HepG2 (cell line): ENCODE measurements at regions not wholly inside any gene's neighbourhood (a gene's known extent, or its start where the extent isn't known, plus 50 kb on each side); places are given as distances from the start of the nearest gene placed in this dataset.

Experiments used
- ATAC-seq: fragments of 200-7000 bp; cut with Tn5 transposase; 3 replicates; pipeline ENCODE4 v1.9.1; 2020; ENCODE audit warnings: mild to moderate bottlenecking, moderate library complexity
- BruUV-seq: library from RNA; stranded (reverse); fragments of 400-500 nt; replicated peaks from 2 replicates; lab custom pipeline; 2021; lab: Mats Ljungman, UMichigan
- CTCF ChIA-PET: fragments of 300-600 bp; formaldehyde crosslinking; extraction: SDS; loops from one replicate; lab custom pipeline; 2021; ENCODE audit warnings: low total read pairs, inconsistent platforms, low intra/inter-chr PET ratio; lab: Yijun Ruan, JAX
- POLR2A ChIA-PET: fragments of 350-600 bp; sonication (Branson Sonifier 250); formaldehyde crosslinking; loops from one replicate; lab custom pipeline; 2020; ENCODE audit warnings: antibody characterized with exemption, inconsistent platforms; lab: Yijun Ruan, JAX
- DNase-seq: peaks from one replicate; pipeline ENCODE4 v3.0.0-alpha.2; 2015; ENCODE audit warnings: low spot score
- FAIRE-seq: peaks from 3 replicates; lab custom pipeline; 2011; peaks lifted over from hg19 to GRCh38; lab: Jason Lieb, UNC
- H2AFZ ChIP-seq: one replicate; pipeline ENCODE4 v1.6.1; 2011; ENCODE audit warnings: low read length, inconsistent platforms
- H3K27ac ChIP-seq: fragments of 300-600 bp; 3 replicates; pipeline ENCODE4 v1.8.0; 2011; ENCODE audit warnings: mixed run types, mild to moderate bottlenecking, mixed read lengths, low read length, inconsistent platforms; ENCODE audit not compliant: insufficient read depth; ENCODE audit errors: extremely low read length
- H3K27me3 ChIP-seq, 2 experiments: fragments of 200-600 bp in 1 of 2; 2 replicates in 1 of 2; 3 replicates in 1 of 2; pipeline versions ENCODE4 v1.6.0 to v1.8.0; 2011; ENCODE audit warnings: low read length in 2 of 2, mild to moderate bottlenecking in 2 of 2, moderate library complexity in 2 of 2, inconsistent platforms in 1 of 2; ENCODE audit not compliant: insufficient read depth in 2 of 2, control insufficient read depth in 1 of 2
- H3K36me3 ChIP-seq, 2 experiments: fragments of 200-600 bp in 1 of 2; replicated peaks in 1 of 2; 2 replicates in 1 of 2; 3 replicates in 1 of 2; pipeline versions ENCODE4 v1.5.1 to v1.8.0; 2011; ENCODE audit warnings: low read length in 2 of 2, inconsistent platforms in 1 of 2; ENCODE audit not compliant: insufficient read depth in 2 of 2, control insufficient read depth in 1 of 2
- H3K4me1 ChIP-seq: 2 replicates; pipeline ENCODE4 v1.5.1; 2012; ENCODE audit warnings: low read length, inconsistent platforms; ENCODE audit not compliant: insufficient read depth
- H3K4me2 ChIP-seq: 2 replicates; pipeline ENCODE4 v1.6.0; 2011; ENCODE audit warnings: low read depth, low read length, inconsistent platforms
- H3K4me3 ChIP-seq, 3 experiments: fragments of 200-600 bp in 1 of 3; sonication (generic), shearing (Covaris generic) in 1 of 3; replicated peaks in 1 of 3; 2 replicates each; pipeline ENCODE4 v1.5.1; 2011 to 2016; ENCODE audit warnings: low read length in 3 of 3, inconsistent platforms in 2 of 3, low read depth in 2 of 3, mild to moderate bottlenecking in 2 of 3, control low read depth in 1 of 3, mixed read lengths in 1 of 3; ENCODE audit not compliant: insufficient read depth in 1 of 3
- H3K79me2 ChIP-seq: one replicate; pipeline ENCODE4 v1.6.1; 2011; ENCODE audit warnings: low read length, inconsistent platforms; ENCODE audit not compliant: insufficient read depth
- H3K9ac ChIP-seq: 2 replicates; pipeline ENCODE4 v1.6.0; 2011; ENCODE audit warnings: mild to moderate bottlenecking, low read depth, low read length, inconsistent platforms; ENCODE audit not compliant: insufficient read depth
- H3K9me3 ChIP-seq: 2 replicates; pipeline ENCODE4 v1.5.1; 2012; ENCODE audit warnings: mild to moderate bottlenecking, low read length
- H4K20me1 ChIP-seq: 2 replicates; pipeline ENCODE4 v1.6.0; 2011; ENCODE audit warnings: inconsistent platforms, mild to moderate bottlenecking, low read length, moderate library complexity; ENCODE audit not compliant: insufficient read depth
- ASH2L ChIP-seq: fragments of 300-600, 200-600 bp; sonication (generic); IDR thresholded peaks from 2 replicates; pipeline ENCODE4 v1.7.0; 2017; ENCODE audit warnings: low read depth, mild to moderate bottlenecking, moderate library complexity, mixed read lengths, low read length; ENCODE audit not compliant: insufficient read length
- HNRNPL ChIP-seq: fragments of 200-400 bp; formaldehyde crosslinking; IDR thresholded peaks from 2 replicates; pipeline ENCODE4 v1.6.1; 2017; ENCODE audit warnings: mild to moderate bottlenecking, low read depth, low read length
- KLF16 ChIP-seq, 2 experiments: sonication (generic) in 1 of 2; formaldehyde crosslinking in 1 of 2; IDR thresholded peaks; 2 replicates each; pipeline versions ENCODE4 v1.6.1 to v1.8.0; 2016 to 2023; ENCODE audit warnings: missing genetic modification reagents in 2 of 2, missing compliant biosample characterization in 1 of 2
- PHF8 ChIP-seq: sonication (generic); formaldehyde crosslinking; IDR thresholded peaks from 2 replicates; pipeline ENCODE4 v1.5.0; 2020; ENCODE audit warnings: missing genetic modification reagents
- RFXANK ChIP-seq: IDR thresholded peaks from 2 replicates; pipeline ENCODE4 v1.6.1; 2016
- TFDP1 ChIP-seq: IDR thresholded peaks from 2 replicates; pipeline ENCODE4 v1.6.1; 2016; ENCODE audit warnings: missing compliant biosample characterization, missing genetic modification reagents, borderline replicate concordance
- TFDP2 ChIP-seq: sonication (generic); formaldehyde crosslinking; IDR thresholded peaks from 2 replicates; pipeline ENCODE4 v1.4.0; 2020; ENCODE audit warnings: missing genetic modification reagents
- ZC3H4 ChIP-seq: sonication (generic); formaldehyde crosslinking; IDR thresholded peaks from 2 replicates; pipeline ENCODE4 v1.4.0; 2020; ENCODE audit warnings: missing genetic modification reagents, borderline replicate concordance
- ZFP36L2 ChIP-seq: sonication (generic); formaldehyde crosslinking; IDR thresholded peaks from 2 replicates; pipeline ENCODE4 v1.4.0; 2020; ENCODE audit warnings: missing genetic modification reagents
- ZNF160 ChIP-seq: sonication (generic); formaldehyde crosslinking; IDR thresholded peaks from 2 replicates; pipeline ENCODE4 v1.8.0; 2022; ENCODE audit warnings: mild to moderate bottlenecking, inconsistent platforms, missing genetic modification reagents
- ZNF607 ChIP-seq: sonication (generic); formaldehyde crosslinking; IDR thresholded peaks from 2 replicates; pipeline ENCODE4 v1.5.1; 2020; ENCODE audit warnings: missing genetic modification reagents, mild to moderate bottlenecking, borderline replicate concordance
- ZNF616 ChIP-seq: sonication (generic); formaldehyde crosslinking; IDR thresholded peaks from 2 replicates; pipeline ENCODE4 v1.5.0; 2020; ENCODE audit warnings: low read depth, mild to moderate bottlenecking, missing genetic modification reagents
- WGBS: methylation state at CpG from one replicate; pipeline ENCODE4 v1.1.6; 2017; ENCODE audit warnings: low lambda C conversion rate; 5-methylcytosine and 5-hydroxymethylcytosine counted together
- in situ Hi-C: cut with HindIII; loops from 2 replicates; pipeline ENCODE4 v1.10.0; 2017; ENCODE audit warnings: low pct_unique_long_range_greater_than_20kb; ENCODE audit not compliant: extremely low pct_ligation_motif_present
- intact Hi-C: fragments of 100-400 bp; cut with micrococcal nuclease; formaldehyde crosslinking; loops from one replicate; pipeline ENCODE4 v1.10.0; 2022; ENCODE audit not compliant: unreplicated experiment
- TF ChIP-seq, protein P1 (sequence below): sonication (generic); formaldehyde crosslinking; IDR thresholded peaks from 2 replicates; pipeline ENCODE4 v1.4.0; 2020; ENCODE audit warnings: mild to moderate bottlenecking, missing genetic modification reagents
- TF ChIP-seq, protein P2 (sequence below): IDR thresholded peaks from 2 replicates; pipeline ENCODE4 v1.6.1; 2012; ENCODE audit warnings: low read length, improper control_type of control experiment

- Histone ChIP-seq H3K36me3 (no peaks in the 10 kb centered on the region), H2AFZ (no peak overlapping the region), H3K4me1 (no peaks in the 10 kb centered on the region), H3K9ac (no peak overlapping the region), H3K27ac (no peak overlapping the region), H3K4me3 (no peak overlapping the region), H3K27me3 (peaks cover 1 to 26% of the 10 kb centered on the region in 2 experiments; a peak in 1 of 5 replicates), H4K20me1 (no peaks in the 10 kb centered on the region), H3K4me2 (no peak overlapping the region), H3K79me2 (no peaks in the 10 kb centered on the region), H3K9me3 (no peaks in the 10 kb centered on the region)
- POLR2A ChIA-PET, result no interaction called here
- 37% methylated on average over 13 of the region's 13 CpGs for WGBS
- no TSS peak for BruUV-seq
- CTCF ChIA-PET, result no interaction called here
- ATAC-seq (no peak), DNase-seq (no peak), FAIRE-seq (no peak)
- in situ Hi-C loops (no loop called here), intact Hi-C loops (no loop called here)
- no peak for TF ChIP-seq ASH2L
- TF ChIP-seq RFXANK (CRISPR knock-in tag), result no peak
- TF ChIP-seq ZNF160 (CRISPR knock-in tag), result no peak
- TF ChIP-seq, protein P1, sequence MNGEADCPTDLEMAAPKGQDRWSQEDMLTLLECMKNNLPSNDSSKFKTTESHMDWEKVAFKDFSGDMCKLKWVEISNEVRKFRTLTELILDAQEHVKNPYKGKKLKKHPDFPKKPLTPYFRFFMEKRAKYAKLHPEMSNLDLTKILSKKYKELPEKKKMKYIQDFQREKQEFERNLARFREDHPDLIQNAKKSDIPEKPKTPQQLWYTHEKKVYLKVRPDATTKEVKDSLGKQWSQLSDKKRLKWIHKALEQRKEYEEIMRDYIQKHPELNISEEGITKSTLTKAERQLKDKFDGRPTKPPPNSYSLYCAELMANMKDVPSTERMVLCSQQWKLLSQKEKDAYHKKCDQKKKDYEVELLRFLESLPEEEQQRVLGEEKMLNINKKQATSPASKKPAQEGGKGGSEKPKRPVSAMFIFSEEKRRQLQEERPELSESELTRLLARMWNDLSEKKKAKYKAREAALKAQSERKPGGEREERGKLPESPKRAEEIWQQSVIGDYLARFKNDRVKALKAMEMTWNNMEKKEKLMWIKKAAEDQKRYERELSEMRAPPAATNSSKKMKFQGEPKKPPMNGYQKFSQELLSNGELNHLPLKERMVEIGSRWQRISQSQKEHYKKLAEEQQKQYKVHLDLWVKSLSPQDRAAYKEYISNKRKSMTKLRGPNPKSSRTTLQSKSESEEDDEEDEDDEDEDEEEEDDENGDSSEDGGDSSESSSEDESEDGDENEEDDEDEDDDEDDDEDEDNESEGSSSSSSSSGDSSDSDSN, result no peak
- no peak for TF ChIP-seq PHF8 (CRISPR knock-in tag)
- TF ChIP-seq ZNF607 (CRISPR knock-in tag), result no peak
- TF ChIP-seq ZC3H4 (CRISPR knock-in tag), result no peak
- no peak for TF ChIP-seq KLF16 (CRISPR knock-in tag; IDR thresholded peaks at IDR 0.05)
- no peak for TF ChIP-seq TFDP1 (CRISPR knock-in tag)
- TF ChIP-seq, protein P2, sequence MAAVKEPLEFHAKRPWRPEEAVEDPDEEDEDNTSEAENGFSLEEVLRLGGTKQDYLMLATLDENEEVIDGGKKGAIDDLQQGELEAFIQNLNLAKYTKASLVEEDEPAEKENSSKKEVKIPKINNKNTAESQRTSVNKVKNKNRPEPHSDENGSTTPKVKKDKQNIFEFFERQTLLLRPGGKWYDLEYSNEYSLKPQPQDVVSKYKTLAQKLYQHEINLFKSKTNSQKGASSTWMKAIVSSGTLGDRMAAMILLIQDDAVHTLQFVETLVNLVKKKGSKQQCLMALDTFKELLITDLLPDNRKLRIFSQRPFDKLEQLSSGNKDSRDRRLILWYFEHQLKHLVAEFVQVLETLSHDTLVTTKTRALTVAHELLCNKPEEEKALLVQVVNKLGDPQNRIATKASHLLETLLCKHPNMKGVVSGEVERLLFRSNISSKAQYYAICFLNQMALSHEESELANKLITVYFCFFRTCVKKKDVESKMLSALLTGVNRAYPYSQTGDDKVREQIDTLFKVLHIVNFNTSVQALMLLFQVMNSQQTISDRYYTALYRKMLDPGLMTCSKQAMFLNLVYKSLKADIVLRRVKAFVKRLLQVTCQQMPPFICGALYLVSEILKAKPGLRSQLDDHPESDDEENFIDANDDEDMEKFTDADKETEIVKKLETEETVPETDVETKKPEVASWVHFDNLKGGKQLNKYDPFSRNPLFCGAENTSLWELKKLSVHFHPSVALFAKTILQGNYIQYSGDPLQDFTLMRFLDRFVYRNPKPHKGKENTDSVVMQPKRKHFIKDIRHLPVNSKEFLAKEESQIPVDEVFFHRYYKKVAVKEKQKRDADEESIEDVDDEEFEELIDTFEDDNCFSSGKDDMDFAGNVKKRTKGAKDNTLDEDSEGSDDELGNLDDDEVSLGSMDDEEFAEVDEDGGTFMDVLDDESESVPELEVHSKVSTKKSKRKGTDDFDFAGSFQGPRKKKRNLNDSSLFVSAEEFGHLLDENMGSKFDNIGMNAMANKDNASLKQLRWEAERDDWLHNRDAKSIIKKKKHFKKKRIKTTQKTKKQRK, result no peak
- no peak for TF ChIP-seq HNRNPL
- no peak for TF ChIP-seq TFDP2 (CRISPR knock-in tag)
- no peak for TF ChIP-seq ZNF616
- no peak for TF ChIP-seq ZFP36L2 (CRISPR knock-in tag)
Observed at GRCh38 chr6:6704103-6705060, 115.9 kb downstream of the LY86 start.
